Upper lobe of left lung (tissue), 6 donors: ENCODE measurements at regions not wholly inside any gene's neighbourhood (a gene's known extent, or its start where the extent isn't known, plus 50 kb on each side); places are given as distances from the start of the nearest gene placed in this dataset.

Source experiments
- ATAC-seq, 2 donors: fragments of 200-7000 bp; cut with Tn5 transposase; one replicate each; pipeline ENCODE4 v1.9.1; 2022; ENCODE audit warnings: mild to moderate bottlenecking in 2 of 2, moderate library complexity in 2 of 2; ENCODE audit not compliant: low FRiP score in 2 of 2
- DNase-seq, 2 donors: peaks; one replicate each; pipeline ENCODE4 v3.0.0-alpha.2; 2019 to 2020
- H3K27ac ChIP-seq, 4 donors: fragments of 200-600 bp; sonication (generic); one replicate each; pipeline ENCODE4 v1.5.1; 2016 to 2019
- H3K27me3 ChIP-seq, 4 donors: fragments of 200-600 bp; sonication (generic); one replicate each; pipeline ENCODE4 v1.5.1; 2017 to 2019
- H3K36me3 ChIP-seq, 4 donors: fragments of 200-600 bp; sonication (generic); one replicate each; pipeline ENCODE4 v1.5.1; 2016 to 2019
- H3K4me1 ChIP-seq, 4 donors: fragments of 200-600 bp; sonication (generic); one replicate each; pipeline ENCODE4 v1.5.1; 2018 to 2019
- H3K4me3 ChIP-seq, 4 donors: fragments of 200-600 bp; sonication (generic); one replicate each; pipeline ENCODE4 v1.5.1; 2017 to 2019; ENCODE audit warnings: mild to moderate bottlenecking in 2 of 4, moderate library complexity in 1 of 4
- H3K9me3 ChIP-seq, 4 donors: fragments of 200-600 bp; sonication (generic); one replicate each; pipeline ENCODE4 v1.5.1; 2018 to 2019
- EP300 ChIP-seq, 4 donors: sonication (generic); formaldehyde crosslinking; IDR thresholded peaks; one replicate each; pipeline ENCODE4 v1.5.1; 2017; ENCODE audit warnings: antibody characterized with exemption in 4 of 4, control low read depth in 2 of 4
- POLR2A ChIP-seq, 4 donors: fragments of 450-650 bp; IDR thresholded peaks; one replicate each; pipeline ENCODE4 v1.5.1; 2016 to 2017; ENCODE audit warnings: antibody characterized with exemption in 4 of 4, mild to moderate bottlenecking in 2 of 4
- POLR2AphosphoS5 ChIP-seq, 2 donors: sonication (generic); formaldehyde crosslinking; IDR thresholded peaks; one replicate each; pipeline ENCODE4 v1.5.1; 2017; ENCODE audit warnings: antibody characterized with exemption in 2 of 2
- WGBS, 2 donors: methylation state at CpG; one replicate each; pipeline ENCODE4 v1.1.5; 2017 to 2018; 5-methylcytosine and 5-hydroxymethylcytosine counted together
- TF ChIP-seq, protein P1 (sequence below), 6 experiments: fragments of 450-650 bp in 4 of 6; fragments of 200-600 bp in 2 of 6; sonication (generic) in 2 of 6; IDR thresholded peaks; one replicate each; pipeline ENCODE4 v1.5.1; 2016 to 2019; ENCODE audit warnings: antibody characterized with exemption in 6 of 6
- donor health status: DM: no; HTN: no; CAD: no; lungs with moderate emphysema.
- donor health status: DM: no; HTN: yes; CAD: no; lungs with severe emphysema.

DNA sequence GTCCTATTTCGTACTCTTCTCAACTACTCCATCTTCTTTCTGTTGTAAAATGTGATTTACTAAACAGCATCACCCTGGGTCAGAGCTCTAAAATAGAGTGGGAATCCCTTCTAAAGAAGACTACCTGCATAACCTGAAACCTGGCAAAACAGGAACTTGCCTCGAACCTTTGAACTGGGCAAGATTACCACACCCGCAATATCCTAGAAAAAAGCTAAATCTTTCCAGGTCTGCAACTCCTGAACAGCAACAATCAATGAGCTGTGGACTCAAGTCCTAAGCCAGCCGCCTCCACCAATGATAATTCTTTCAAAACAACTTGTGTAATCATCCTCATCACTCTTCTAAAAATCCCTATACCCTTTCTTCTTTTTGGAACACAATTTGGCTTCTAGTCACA lies 824.2 kb upstream of the COBL start:
- TF ChIP-seq EP300 (IDR thresholded peaks at IDR 0.05): no peak
- H3K36me3 ChIP-seq: no peaks in the 10 kb centered on the region
- ATAC-seq (no peak), DNase-seq (no peak)
- H3K9me3 ChIP-seq: peaks cover 0 to 10% (median 0%) of the 10 kb centered on the region in 4 donors
- no peaks in the 10 kb centered on the region for H3K27me3 ChIP-seq
- H3K4me1 ChIP-seq: no peaks in the 10 kb centered on the region
- WGBS, 2 donors: 81 to 91% methylated on average over 4 of the region's 4 CpGs
- no peak overlapping the region for H3K4me3 ChIP-seq
- H3K27ac ChIP-seq: no peak overlapping the region

DNA sequence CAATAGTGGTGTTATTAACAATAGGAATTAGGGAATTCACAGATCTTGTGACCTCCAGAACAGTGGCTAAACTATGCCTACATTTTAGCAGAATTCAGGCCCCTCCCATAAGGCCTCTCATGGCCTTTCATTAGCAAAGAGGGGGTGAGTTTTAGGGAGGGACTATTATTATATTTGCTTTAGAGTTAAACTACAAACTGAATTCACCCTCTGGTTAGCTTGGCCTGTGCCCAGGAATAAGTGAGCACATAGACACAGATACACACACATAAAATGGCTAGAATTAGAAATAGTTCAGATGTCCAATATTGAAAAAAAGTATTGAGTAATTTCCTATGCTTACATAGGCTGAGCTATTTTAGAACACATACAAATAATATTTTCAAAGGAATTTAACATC lies 818.8 kb upstream of the COBL start:
- ATAC-seq (no peak), DNase-seq (no peak)
- peaks cover 0 to 10% (median 0%) of the 10 kb centered on the region in 4 donors for H3K9me3 ChIP-seq
- H3K27ac ChIP-seq: no peak overlapping the region
- no peaks in the 10 kb centered on the region for H3K36me3 ChIP-seq
- no peak overlapping the region for H3K4me3 ChIP-seq
- TF ChIP-seq, protein P1, sequence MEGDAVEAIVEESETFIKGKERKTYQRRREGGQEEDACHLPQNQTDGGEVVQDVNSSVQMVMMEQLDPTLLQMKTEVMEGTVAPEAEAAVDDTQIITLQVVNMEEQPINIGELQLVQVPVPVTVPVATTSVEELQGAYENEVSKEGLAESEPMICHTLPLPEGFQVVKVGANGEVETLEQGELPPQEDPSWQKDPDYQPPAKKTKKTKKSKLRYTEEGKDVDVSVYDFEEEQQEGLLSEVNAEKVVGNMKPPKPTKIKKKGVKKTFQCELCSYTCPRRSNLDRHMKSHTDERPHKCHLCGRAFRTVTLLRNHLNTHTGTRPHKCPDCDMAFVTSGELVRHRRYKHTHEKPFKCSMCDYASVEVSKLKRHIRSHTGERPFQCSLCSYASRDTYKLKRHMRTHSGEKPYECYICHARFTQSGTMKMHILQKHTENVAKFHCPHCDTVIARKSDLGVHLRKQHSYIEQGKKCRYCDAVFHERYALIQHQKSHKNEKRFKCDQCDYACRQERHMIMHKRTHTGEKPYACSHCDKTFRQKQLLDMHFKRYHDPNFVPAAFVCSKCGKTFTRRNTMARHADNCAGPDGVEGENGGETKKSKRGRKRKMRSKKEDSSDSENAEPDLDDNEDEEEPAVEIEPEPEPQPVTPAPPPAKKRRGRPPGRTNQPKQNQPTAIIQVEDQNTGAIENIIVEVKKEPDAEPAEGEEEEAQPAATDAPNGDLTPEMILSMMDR (IDR thresholded peaks at IDR 0.05): no peak
- no peak for TF ChIP-seq POLR2A (IDR thresholded peaks at IDR 0.05)
- no peak for TF ChIP-seq EP300 (IDR thresholded peaks at IDR 0.05)
- no peak for TF ChIP-seq POLR2AphosphoS5 (IDR thresholded peaks at IDR 0.05)
- H3K4me1 ChIP-seq: no peaks in the 10 kb centered on the region
- H3K27me3 ChIP-seq: no peaks in the 10 kb centered on the region

GRCh38 chr7:52129278-52129677 lies 812.7 kb upstream of the COBL start:
- Histone ChIP-seq H3K9me3 (no peaks in the 10 kb centered on the region), H3K27me3 (no peaks in the 10 kb centered on the region), H3K27ac (no peak overlapping the region), H3K4me3 (no peak overlapping the region), H3K36me3 (no peaks in the 10 kb centered on the region), H3K4me1 (no peaks in the 10 kb centered on the region)
- ATAC-seq: no peak
- TF ChIP-seq EP300 (IDR thresholded peaks at IDR 0.05): no peak
- TF ChIP-seq POLR2A (IDR thresholded peaks at IDR 0.05): no peak
- TF ChIP-seq, protein P1 (IDR thresholded peaks at IDR 0.05): no peak
- no peak for TF ChIP-seq POLR2AphosphoS5 (IDR thresholded peaks at IDR 0.05)
- WGBS, 2 donors: 68 to 71% methylated on average over 3 of the region's 3 CpGs
- no peak for DNase-seq

DNA sequence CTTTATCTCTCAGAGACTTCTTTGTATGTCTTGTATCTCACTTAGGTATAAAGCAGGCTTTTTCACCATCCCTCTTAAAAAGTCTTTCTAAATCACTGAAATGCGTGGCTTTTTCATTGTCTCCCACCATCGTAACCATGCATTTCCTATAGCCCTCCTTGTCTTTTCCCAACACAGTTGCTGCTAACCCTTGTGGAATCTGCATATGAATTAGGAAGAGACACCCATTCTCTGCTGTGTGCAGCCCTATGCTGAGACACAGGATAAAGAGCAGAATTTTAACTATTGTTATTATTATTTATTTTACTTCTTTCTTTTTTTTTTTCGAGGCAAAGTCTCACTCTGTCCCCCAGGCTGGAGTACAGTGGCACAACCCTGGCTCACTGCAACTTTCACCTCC lies 804.3 kb upstream of the COBL start:
- Histone ChIP-seq H3K27ac (no peak overlapping the region), H3K9me3 (no peaks in the 10 kb centered on the region), H3K4me1 (no peaks in the 10 kb centered on the region), H3K4me3 (no peak overlapping the region), H3K36me3 (no peaks in the 10 kb centered on the region), H3K27me3 (no peaks in the 10 kb centered on the region)
- 53 to 61% methylated on average over 3 of the region's 3 CpGs for WGBS, 2 donors
- TF ChIP-seq, protein P1 (IDR thresholded peaks at IDR 0.05): no peak
- no peak for TF ChIP-seq EP300 (IDR thresholded peaks at IDR 0.05)
- TF ChIP-seq POLR2AphosphoS5 (IDR thresholded peaks at IDR 0.05): no peak
- TF ChIP-seq POLR2A (IDR thresholded peaks at IDR 0.05): no peak
- DNase-seq (no peak), ATAC-seq (no peak)

DNA sequence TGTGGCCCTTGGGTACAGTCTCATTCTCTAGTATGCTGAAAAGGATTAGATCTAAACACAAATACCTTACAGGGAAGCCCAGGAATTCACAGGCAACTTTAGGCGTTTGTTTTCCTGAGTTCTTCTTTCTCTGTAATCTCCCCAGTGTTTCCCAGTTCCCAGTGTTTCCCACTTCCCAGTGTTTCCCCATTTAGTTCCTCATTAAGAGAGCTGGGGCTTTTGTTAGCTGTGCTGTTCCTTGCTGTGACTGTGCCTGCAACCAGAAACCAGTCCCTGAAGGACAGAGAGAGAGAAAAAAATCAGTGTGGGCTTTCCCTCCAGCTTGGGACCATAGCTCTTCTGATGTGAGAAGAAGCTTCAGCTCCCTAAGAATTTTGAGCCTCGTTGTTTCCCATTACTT lies 802.9 kb upstream of the COBL start:
- DNase-seq: no peak
- Histone ChIP-seq H3K27ac (no peak overlapping the region), H3K9me3 (no peaks in the 10 kb centered on the region), H3K4me3 (no peak overlapping the region), H3K4me1 (no peaks in the 10 kb centered on the region), H3K36me3 (no peaks in the 10 kb centered on the region), H3K27me3 (no peaks in the 10 kb centered on the region)
- 26 to 38% methylated on average over 2 of the region's 2 CpGs for WGBS, 2 donors
- TF ChIP-seq, protein P1 (IDR thresholded peaks at IDR 0.05): no peak
- no peak for TF ChIP-seq EP300 (IDR thresholded peaks at IDR 0.05)
- no peak for TF ChIP-seq POLR2A (IDR thresholded peaks at IDR 0.05)
- no peak for TF ChIP-seq POLR2AphosphoS5 (IDR thresholded peaks at IDR 0.05)
- ATAC-seq: no peak
